Naive B cell (primary cell): ENCODE measurements at regions not wholly inside any gene's neighbourhood (a gene's known extent, or its start where the extent isn't known, plus 50 kb on each side); places are given as distances from the start of the nearest gene placed in this dataset.

ENCODE experiments used
- ATAC-seq, 2 donors: fragments of 150-1000 bp; cut with Tn5 transposase; 2 replicates each; pipeline ENCODE4 v1.10.0; 2021; ENCODE audit warnings: low read depth in 2 of 2, mild to moderate bottlenecking in 2 of 2, moderate library complexity in 2 of 2
- DNase-seq: peaks from one replicate; pipeline ENCODE4 v3.0.0; 2022
- H3K27ac Mint-ChIP-seq, 6 donors: one replicate each; pipeline ENCODE4 v1.8.0; 2020 to 2022; ENCODE audit warnings: mild to moderate bottlenecking in 6 of 6, mixed read lengths in 6 of 6, moderate library complexity in 5 of 6, inconsistent platforms in 2 of 6
- H3K27me3 Mint-ChIP-seq, 3 donors: one replicate each; pipeline ENCODE4 v1.8.0; 2021 to 2022; ENCODE audit warnings: mixed read lengths in 3 of 3, mild to moderate bottlenecking in 1 of 3
- H3K36me3 Mint-ChIP-seq, 2 donors: one replicate each; pipeline ENCODE4 v1.8.0; 2020 to 2022; ENCODE audit warnings: mixed read lengths in 2 of 2, inconsistent platforms in 1 of 2, mild to moderate bottlenecking in 1 of 2
- H3K4me1 Mint-ChIP-seq, 3 donors: one replicate each; pipeline ENCODE4 v1.8.0; 2020 to 2022; ENCODE audit warnings: mixed read lengths in 3 of 3, inconsistent platforms in 1 of 3, mild to moderate bottlenecking in 1 of 3, moderate library complexity in 1 of 3
- H3K4me3 Mint-ChIP-seq, 8 donors: one replicate each; pipeline ENCODE4 v1.8.0; 2020 to 2022; ENCODE audit warnings: mild to moderate bottlenecking in 8 of 8, mixed read lengths in 8 of 8, moderate library complexity in 8 of 8, inconsistent platforms in 2 of 8
- H3K9me3 Mint-ChIP-seq, 7 donors: one replicate each; pipeline ENCODE4 v1.8.0; 2020 to 2022; ENCODE audit warnings: mixed read lengths in 7 of 7, mild to moderate bottlenecking in 5 of 7, inconsistent platforms in 2 of 7, moderate library complexity in 1 of 7

- Mint-ChIP-seq H3K27me3 (peaks cover 17 to 24% (median 18%) of the 10 kb centered on the region in 3 donors), H3K9me3 (no peaks in the 10 kb centered on the region), H3K27ac (no peak overlapping the region), H3K4me1 (peaks cover 10 to 16% (median 10%) of the 10 kb centered on the region in 3 donors), H3K36me3 (no peaks in the 10 kb centered on the region), H3K4me3 (no peak overlapping the region)
- ATAC-seq (no peak), DNase-seq (no peak)
Observed at GRCh38 chr5:32508806-32509805, 64.6 kb upstream of the ZFR start.

DNA sequence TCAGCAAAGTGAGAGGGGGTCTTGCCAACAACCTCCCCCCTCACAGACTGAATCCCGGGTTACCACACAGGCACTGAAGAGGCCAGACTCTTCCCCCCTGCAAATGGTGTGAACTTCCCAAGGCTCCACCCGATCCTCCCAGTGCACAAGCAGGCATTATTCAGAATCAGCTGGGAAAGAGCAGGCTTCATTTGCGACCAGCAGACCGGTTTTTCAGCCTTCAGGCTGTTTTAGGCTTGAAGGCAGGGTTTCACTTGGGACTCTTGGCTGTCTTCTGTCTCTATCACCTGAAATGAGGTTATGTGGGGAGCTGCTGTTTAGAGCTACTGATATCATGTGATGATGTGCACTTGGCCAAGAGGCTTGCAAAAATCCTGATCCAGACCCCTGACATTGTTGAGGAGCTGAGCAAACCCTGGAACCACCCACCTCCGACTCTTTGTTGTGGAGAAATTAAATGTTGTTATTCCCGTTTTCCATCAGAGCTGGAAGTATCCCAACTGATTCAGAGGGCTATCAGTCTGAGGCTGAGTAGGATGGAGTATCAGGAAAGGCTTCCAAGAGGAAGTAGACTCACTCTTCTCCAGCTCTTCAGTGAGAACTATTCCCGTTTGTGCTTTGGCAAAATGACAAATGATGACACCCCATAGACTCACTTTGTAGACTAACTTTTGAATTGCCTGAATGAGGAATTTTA lies 63.3 kb upstream of the ZFR start:
- no peaks in the 10 kb centered on the region for H3K9me3 Mint-ChIP-seq
- ATAC-seq (no peak), DNase-seq (no peak)
- peaks cover 10 to 16% (median 12%) of the 10 kb centered on the region in 3 donors for H3K4me1 Mint-ChIP-seq
- no peaks in the 10 kb centered on the region for H3K36me3 Mint-ChIP-seq
- peaks cover 22 to 29% (median 28%) of the 10 kb centered on the region in 3 donors for H3K27me3 Mint-ChIP-seq
- H3K27ac Mint-ChIP-seq: peak overlapping the region in 1 of 6 donors; percentile 21
- no peak overlapping the region for H3K4me3 Mint-ChIP-seq

DNA sequence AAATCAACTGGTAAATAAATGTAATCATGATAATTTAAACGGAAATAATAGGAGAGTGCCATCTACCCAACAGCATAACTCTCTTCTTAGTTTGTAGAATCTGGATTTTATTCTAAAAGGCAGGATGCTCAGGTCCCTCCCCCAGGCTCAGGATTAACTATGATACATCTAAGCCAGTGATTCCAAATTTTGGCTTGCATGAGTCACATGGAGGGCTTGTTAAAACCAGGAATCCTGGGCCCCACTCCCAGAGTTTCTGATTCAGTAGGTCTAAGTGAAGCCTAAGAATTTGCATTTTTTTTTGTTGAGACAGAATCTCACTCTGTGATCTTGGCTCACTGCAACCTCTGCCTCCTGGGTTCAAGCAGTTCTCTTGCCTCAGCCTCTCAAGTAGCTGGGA lies 62.3 kb upstream of the ZFR start:
- H3K36me3 Mint-ChIP-seq: no peaks in the 10 kb centered on the region
- H3K4me3 Mint-ChIP-seq: no peak overlapping the region
- no peak for ATAC-seq
- H3K4me1 Mint-ChIP-seq: peaks cover 10 to 16% (median 14%) of the 10 kb centered on the region in 3 donors
- H3K9me3 Mint-ChIP-seq: no peaks in the 10 kb centered on the region
- DNase-seq: no peak
- peaks cover 28 to 33% (median 30%) of the 10 kb centered on the region in 3 donors for H3K27me3 Mint-ChIP-seq
- H3K27ac Mint-ChIP-seq: no peak overlapping the region

- DNase-seq (no peak), ATAC-seq (no peak)
- peaks cover 30 to 38% (median 34%) of the 10 kb centered on the region in 3 donors for H3K27me3 Mint-ChIP-seq
- H3K4me1 Mint-ChIP-seq: peaks cover 10 to 16% (median 14%) of the 10 kb centered on the region in 3 donors
- no peaks in the 10 kb centered on the region for H3K9me3 Mint-ChIP-seq
- H3K4me3 Mint-ChIP-seq: no peak overlapping the region
- no peaks in the 10 kb centered on the region for H3K36me3 Mint-ChIP-seq
- no peak overlapping the region for H3K27ac Mint-ChIP-seq
Observed at GRCh38 chr5:32506201-32506661, 61.7 kb upstream of the ZFR start.

DNA sequence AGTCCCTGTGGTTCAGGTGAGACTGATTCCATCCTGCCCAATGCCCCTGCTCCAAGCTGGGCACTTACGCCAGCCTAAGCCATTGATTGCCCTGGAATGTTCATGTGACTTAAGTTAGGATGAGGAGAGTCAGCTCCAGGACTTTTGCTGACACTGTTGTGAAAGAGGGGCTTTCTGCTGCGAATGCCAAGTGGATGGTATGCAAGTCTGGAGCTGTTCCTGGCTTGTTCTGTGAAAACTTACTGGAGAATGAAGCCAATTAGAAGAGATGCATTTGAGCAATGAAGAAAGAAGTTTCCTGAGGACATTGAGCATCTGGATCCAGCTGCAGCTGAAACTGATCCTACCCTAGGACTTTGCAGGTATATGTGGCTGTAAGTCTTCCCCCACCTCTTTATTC lies 61.2 kb upstream of the ZFR start:
- DNase-seq (no peak), ATAC-seq (no peak)
- Mint-ChIP-seq H3K9me3 (no peaks in the 10 kb centered on the region), H3K27ac (peak overlapping the region in 1 of 6 donors; percentile 17), H3K36me3 (no peaks in the 10 kb centered on the region), H3K27me3 (peaks cover 32 to 42% (median 39%) of the 10 kb centered on the region in 3 donors), H3K4me3 (no peak overlapping the region), H3K4me1 (peaks cover 10 to 16% (median 14%) of the 10 kb centered on the region in 3 donors)

- H3K4me3 Mint-ChIP-seq: peak overlapping the region in 3 of 8 donors; percentile 13 to 57 (median 23)
Observed at GRCh38 chr5:32504989-32505596, 60.6 kb upstream of the ZFR start.

DNA sequence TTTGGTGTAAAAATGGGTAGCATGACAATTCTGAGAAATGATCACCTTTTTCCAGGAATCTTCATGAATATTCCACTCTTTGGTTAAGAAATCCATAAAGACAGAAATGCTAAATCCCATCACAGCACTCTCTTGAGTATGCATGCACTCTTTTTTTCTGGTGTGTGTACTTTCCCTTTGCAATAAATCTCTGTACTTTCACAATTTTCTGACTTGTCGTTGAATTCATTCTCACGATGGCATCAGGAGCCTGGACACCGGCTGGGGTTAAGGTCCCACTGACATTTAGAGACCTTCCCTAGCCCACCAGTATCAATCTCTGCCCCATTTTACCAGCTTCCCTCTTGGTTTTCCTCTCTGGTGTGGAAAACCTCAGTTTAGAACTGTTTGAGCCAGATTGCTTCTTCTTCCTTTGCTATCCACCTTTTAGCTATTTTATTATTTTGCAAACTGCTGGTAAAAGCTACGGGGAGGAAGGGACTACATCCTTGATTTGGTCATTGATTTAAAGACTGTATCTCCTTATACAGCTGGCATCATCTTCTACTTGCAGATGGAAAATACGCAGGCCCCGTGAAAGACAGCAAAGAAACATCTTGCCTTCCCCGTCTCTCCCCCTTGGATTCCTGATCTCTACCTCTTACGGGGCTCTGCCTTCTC lies 59.9 kb upstream of the ZFR start:
- H3K27me3 Mint-ChIP-seq: peaks cover 32 to 50% (median 50%) of the 10 kb centered on the region in 3 donors
- DNase-seq (no peak), ATAC-seq (no peak)
- H3K27ac Mint-ChIP-seq: peak overlapping the region in 1 of 6 donors; percentile 85
- no peaks in the 10 kb centered on the region for H3K9me3 Mint-ChIP-seq
- no peaks in the 10 kb centered on the region for H3K36me3 Mint-ChIP-seq
- no peak overlapping the region for H3K4me3 Mint-ChIP-seq
- peaks cover 10 to 16% (median 14%) of the 10 kb centered on the region in 3 donors for H3K4me1 Mint-ChIP-seq

More at GRCh38 chr5:32504989-32505596, 60.6 kb upstream of the ZFR start:
- Mint-ChIP-seq H3K4me1 (peaks cover 10 to 16% (median 14%) of the 10 kb centered on the region in 3 donors), H3K9me3 (no peaks in the 10 kb centered on the region), H3K27ac (peak overlapping the region in 1 of 6 donors; percentile 85), H3K36me3 (no peaks in the 10 kb centered on the region), H3K27me3 (peaks cover 32 to 49% (median 46%) of the 10 kb centered on the region in 3 donors)
- DNase-seq (no peak), ATAC-seq (peak; percentile 41 to 51)

- H3K9me3 Mint-ChIP-seq: no peaks in the 10 kb centered on the region
Observed at GRCh38 chr5:32503261-32503660, 58.7 kb upstream of the ZFR start.

GRCh38 chr5:32501071-32502002 lies 56.8 kb upstream of the ZFR start:
- H3K9me3 Mint-ChIP-seq: no peaks in the 10 kb centered on the region
- H3K36me3 Mint-ChIP-seq: no peaks in the 10 kb centered on the region
- peaks cover 10 to 16% (median 14%) of the 10 kb centered on the region in 3 donors for H3K4me1 Mint-ChIP-seq
- no peak for DNase-seq
- no peak for ATAC-seq
- peak overlapping the region in 1 of 6 donors; percentile 52 for H3K27ac Mint-ChIP-seq
- peak overlapping the region in 1 of 8 donors; percentile 42 for H3K4me3 Mint-ChIP-seq
- peaks cover 25 to 50% (median 45%) of the 10 kb centered on the region in 3 donors for H3K27me3 Mint-ChIP-seq

More at GRCh38 chr5:32503261-32503660, 58.7 kb upstream of the ZFR start:
- ATAC-seq: no peak
- H3K36me3 Mint-ChIP-seq: no peaks in the 10 kb centered on the region
- H3K4me3 Mint-ChIP-seq: peak overlapping the region in 1 of 8 donors; percentile 21
- H3K27ac Mint-ChIP-seq: no peak overlapping the region
- no peak for DNase-seq
- peaks cover 36 to 48% (median 48%) of the 10 kb centered on the region in 3 donors for H3K27me3 Mint-ChIP-seq
- H3K4me1 Mint-ChIP-seq: peaks cover 10 to 16% (median 14%) of the 10 kb centered on the region in 3 donors

- no peak for DNase-seq
- Mint-ChIP-seq H3K36me3 (no peaks in the 10 kb centered on the region), H3K27ac (no peak overlapping the region), H3K4me3 (no peak overlapping the region), H3K9me3 (no peaks in the 10 kb centered on the region), H3K4me1 (peaks cover 10 to 14% (median 10%) of the 10 kb centered on the region in 3 donors), H3K27me3 (peaks cover 24 to 53% (median 44%) of the 10 kb centered on the region in 3 donors)
- no peak for ATAC-seq
Observed at GRCh38 chr5:32500181-32500580, 55.6 kb upstream of the ZFR start.

GRCh38 chr5:32499261-32499660 lies 54.7 kb upstream of the ZFR start:
- ATAC-seq: no peak
- H3K9me3 Mint-ChIP-seq: no peaks in the 10 kb centered on the region
- H3K36me3 Mint-ChIP-seq: no peaks in the 10 kb centered on the region
- H3K27ac Mint-ChIP-seq: no peak overlapping the region
- DNase-seq: no peak
- no peak overlapping the region for H3K4me3 Mint-ChIP-seq
- peaks cover under 1 to 5% (median 2%) of the 10 kb centered on the region in 3 donors for H3K4me1 Mint-ChIP-seq
- H3K27me3 Mint-ChIP-seq: peaks cover 20 to 45% (median 35%) of the 10 kb centered on the region in 3 donors

DNA sequence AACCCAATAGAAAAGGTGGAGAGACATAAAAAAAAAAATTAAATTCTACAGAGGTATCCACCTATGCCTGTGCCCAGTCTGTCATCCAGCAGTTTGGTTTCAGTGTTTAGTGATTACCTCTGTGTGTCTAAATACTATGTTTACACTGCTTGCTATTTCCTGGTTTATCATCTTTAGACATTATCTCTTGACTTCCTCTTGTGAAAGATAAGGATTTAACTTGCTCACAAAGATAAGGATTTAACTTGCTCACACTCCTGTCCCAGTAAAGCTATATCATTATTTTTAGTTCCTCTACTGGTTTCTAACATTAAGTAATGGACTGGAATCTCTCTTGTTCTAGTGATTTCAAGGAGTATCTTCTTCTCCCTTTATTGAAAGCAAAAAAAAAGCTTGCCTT lies 53.9 kb upstream of the ZFR start:
- no peak for DNase-seq
- H3K4me1 Mint-ChIP-seq: peaks cover 0 to 5% (median 0%) of the 10 kb centered on the region in 3 donors
- no peak overlapping the region for H3K4me3 Mint-ChIP-seq
- peaks cover 19 to 40% (median 33%) of the 10 kb centered on the region in 3 donors for H3K27me3 Mint-ChIP-seq
- H3K36me3 Mint-ChIP-seq: no peaks in the 10 kb centered on the region
- ATAC-seq: no peak
- H3K27ac Mint-ChIP-seq: peak overlapping the region in 1 of 6 donors; percentile 96
- no peaks in the 10 kb centered on the region for H3K9me3 Mint-ChIP-seq
